Neural progenitor cell (in vitro differentiated cells): ENCODE measurements at regions not wholly inside any gene's neighbourhood (a gene's known extent, or its start where the extent isn't known, plus 50 kb on each side); places are given as distances from the start of the nearest gene placed in this dataset.
"Not testable (repeated sequence)": the region's sequence is repeated elsewhere in the genome, so short reads cannot be mapped to it uniquely, and the experiment has no call there.

Experiments used
- DNase-seq: peaks from one replicate; pipeline ENCODE4 v3.0.0-alpha.2; 2016; ENCODE audit warnings: low spot score
- H2AFZ ChIP-seq: fragments of 200-600 bp; sonication (generic); replicated peaks from 2 replicates; pipeline ENCODE4 v1.6.1; 2016; ENCODE audit warnings: antibody characterized with exemption
- H3F3A ChIP-seq: fragments of 200-600 bp; sonication (generic); 2 replicates; pipeline ENCODE4 v1.6.1; 2016; ENCODE audit warnings: antibody characterized with exemption, low read depth
- H3K27ac ChIP-seq: fragments of 200-600 bp; sonication (generic); 2 replicates; pipeline ENCODE4 v1.5.1; 2016; ENCODE audit warnings: mild to moderate bottlenecking
- H3K27me3 ChIP-seq: fragments of 200-600 bp; sonication (generic); 2 replicates; pipeline ENCODE4 v1.6.1; 2016; ENCODE audit warnings: mild to moderate bottlenecking, moderate library complexity
- H3K36me3 ChIP-seq: fragments of 200-600 bp; sonication (generic); 2 replicates; pipeline ENCODE4 v1.5.1; 2016
- H3K4me1 ChIP-seq: fragments of 200-600 bp; sonication (generic); 2 replicates; pipeline ENCODE4 v1.6.1; 2016; ENCODE audit warnings: mixed run types
- H3K4me2 ChIP-seq: fragments of 200-600 bp; sonication (generic); 2 replicates; pipeline ENCODE4 v1.6.1; 2016
- H3K4me3 ChIP-seq: fragments of 200-600 bp; sonication (generic); 2 replicates; pipeline ENCODE4 v1.5.1; 2016
- H3K79me2 ChIP-seq: fragments of 200-600 bp; sonication (generic); 2 replicates; pipeline ENCODE4 v1.6.1; 2016; ENCODE audit warnings: low read depth
- H3K9ac ChIP-seq: fragments of 200-600 bp; sonication (generic); 2 replicates; pipeline ENCODE4 v1.6.1; 2016
- H3K9me3 ChIP-seq: fragments of 200-600 bp; sonication (generic); 2 replicates; pipeline ENCODE4 v1.5.1; 2016; ENCODE audit warnings: low read depth
- H4K20me1 ChIP-seq: fragments of 200-600 bp; sonication (generic); 2 replicates; pipeline ENCODE4 v1.6.1; 2016; ENCODE audit warnings: low read depth
- H3K27ac Mint-ChIP-seq: 3 replicates; pipeline ENCODE4 v1.8.0; 2021; ENCODE audit warnings: mixed read lengths
- H3K27me3 Mint-ChIP-seq: 2 replicates; pipeline ENCODE4 v1.8.0; 2022; ENCODE audit warnings: low read depth, mild to moderate bottlenecking, inconsistent platforms, moderate library complexity, mixed read lengths; ENCODE audit not compliant: insufficient read depth
- H3K36me3 Mint-ChIP-seq: 3 replicates; pipeline ENCODE4 v1.8.0; 2021; ENCODE audit warnings: mixed read lengths
- H3K4me1 Mint-ChIP-seq: 3 replicates; pipeline ENCODE4 v1.8.0; 2021; ENCODE audit warnings: mixed read lengths
- H3K4me3 Mint-ChIP-seq: 3 replicates; pipeline ENCODE4 v1.8.0; 2021; ENCODE audit warnings: mild to moderate bottlenecking, moderate library complexity, mixed read lengths
- H3K9me3 Mint-ChIP-seq: 3 replicates; pipeline ENCODE4 v1.8.0; 2020; ENCODE audit warnings: mixed read lengths
- CTCF ChIP-seq: fragments of 200-600 bp; sonication (generic); IDR thresholded peaks from 2 replicates; pipeline ENCODE4 v1.5.1; 2017; ENCODE audit warnings: antibody characterized with exemption, mild to moderate bottlenecking
- EZH2 ChIP-seq: fragments of 200-600 bp; sonication (generic); IDR thresholded peaks from 2 replicates; pipeline ENCODE4 v1.6.1; 2017; ENCODE audit warnings: antibody characterized with exemption, mild to moderate bottlenecking, moderate library complexity
- EZH2phosphoT487 ChIP-seq: fragments of 200-600 bp; sonication (generic); IDR thresholded peaks from 2 replicates; pipeline ENCODE4 v1.6.1; 2017; ENCODE audit warnings: antibody characterized with exemption

GRCh38 chr3:67064105-67064504 is 66.0 kb downstream of the KBTBD8 start:
- H3K27ac Mint-ChIP-seq, result no peak overlapping the region
- Histone ChIP-seq H3K79me2 (no peaks in the 10 kb centered on the region), H3K27ac (no peak overlapping the region), H3K4me3 (no peak overlapping the region), H3K9ac (no peak overlapping the region), H3K4me2 (no peak overlapping the region), H3K9me3 (no peaks in the 10 kb centered on the region), H3K4me1 (no peaks in the 10 kb centered on the region), H2AFZ (no peak overlapping the region), H3K27me3 (no peaks in the 10 kb centered on the region), H3K36me3 (no peaks in the 10 kb centered on the region), H3F3A (no peaks in the 10 kb centered on the region), H4K20me1 (no peaks in the 10 kb centered on the region)
- TF ChIP-seq EZH2 (no peak), CTCF (no peak), EZH2phosphoT487 (no peak)
- H3K4me3 Mint-ChIP-seq, result no peak overlapping the region
- H3K4me1 Mint-ChIP-seq, result peaks cover 2% of the 10 kb centered on the region
- no peak for DNase-seq
- no peaks in the 10 kb centered on the region for H3K27me3 Mint-ChIP-seq
- H3K36me3 Mint-ChIP-seq, result no peaks in the 10 kb centered on the region
- H3K9me3 Mint-ChIP-seq, result peaks cover 4% of the 10 kb centered on the region

DNA sequence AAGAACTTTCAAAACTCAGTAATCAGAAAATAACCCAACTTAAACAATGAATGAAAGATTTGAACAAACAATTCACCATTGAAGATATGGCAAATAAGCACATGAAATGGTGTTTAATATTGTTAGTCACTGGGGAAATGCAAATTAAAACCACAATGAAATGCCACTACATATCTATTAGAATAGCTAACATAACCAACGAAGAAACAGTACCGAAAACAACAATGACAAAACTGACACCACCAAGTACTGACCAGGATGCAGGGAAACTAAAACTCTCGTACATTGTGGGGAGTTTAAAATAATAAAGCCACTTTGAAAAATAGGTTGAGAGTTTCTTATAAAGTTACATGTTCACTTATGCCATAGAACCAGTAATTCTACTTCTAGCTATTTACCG is 69.1 kb downstream of the KBTBD8 start:
- DNase-seq, result no peak
- no peak overlapping the region for H2AFZ ChIP-seq
- H3K79me2 ChIP-seq, result no peaks in the 10 kb centered on the region
- Mint-ChIP-seq H3K27me3 (no peaks in the 10 kb centered on the region), H3K27ac (no peak overlapping the region), H3K4me3 (no peak overlapping the region), H3K4me1 (no peaks in the 10 kb centered on the region), H3K36me3 (no peaks in the 10 kb centered on the region), H3K9me3 (no peaks in the 10 kb centered on the region)
- H3K27ac ChIP-seq, result no peak overlapping the region
- no peak overlapping the region for H3K4me2 ChIP-seq
- no peaks in the 10 kb centered on the region for H4K20me1 ChIP-seq
- H3K36me3 ChIP-seq, result no peaks in the 10 kb centered on the region
- no peaks in the 10 kb centered on the region for H3K4me1 ChIP-seq
- TF ChIP-seq EZH2phosphoT487 (no peak), EZH2 (no peak), CTCF (no peak)
- no peaks in the 10 kb centered on the region for H3K9me3 ChIP-seq
- no peak overlapping the region for H3K9ac ChIP-seq
- no peaks in the 10 kb centered on the region for H3K27me3 ChIP-seq
- H3F3A ChIP-seq, result no peaks in the 10 kb centered on the region
- no peak overlapping the region for H3K4me3 ChIP-seq

- not testable (repeated sequence) for H3K27me3 Mint-ChIP-seq, H3K27me3 ChIP-seq, H3K79me2 ChIP-seq, H3K9me3 Mint-ChIP-seq, H3K9ac ChIP-seq, H3K27ac ChIP-seq, H3K4me1 ChIP-seq, DNase-seq, H3K27ac Mint-ChIP-seq, H3K4me3 Mint-ChIP-seq, H3F3A ChIP-seq, H3K4me1 Mint-ChIP-seq, H3K4me3 ChIP-seq, H4K20me1 ChIP-seq, H2AFZ ChIP-seq, H3K9me3 ChIP-seq, H3K36me3 Mint-ChIP-seq, H3K36me3 ChIP-seq, H3K4me2 ChIP-seq
Observed at GRCh38 chr3:67072640-67073039, 74.5 kb downstream of the KBTBD8 start.

DNA sequence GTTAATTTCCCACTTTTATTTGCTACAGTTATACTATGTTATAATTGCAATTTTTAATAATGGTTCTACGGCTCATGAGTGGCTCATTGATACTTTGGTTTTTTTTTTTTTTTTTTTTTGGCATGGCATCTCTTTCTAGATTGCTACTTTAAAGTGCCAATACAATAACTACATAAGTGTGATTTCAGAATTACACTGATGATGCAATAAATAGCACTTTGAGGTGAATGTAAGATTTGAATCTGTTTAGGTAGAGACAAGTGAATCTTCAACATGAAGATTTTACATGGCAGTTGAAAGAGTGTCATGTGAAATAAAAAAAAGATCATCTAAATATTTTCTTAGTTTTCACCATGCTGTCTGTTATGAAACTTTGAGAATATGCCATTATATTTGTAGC is 75.7 kb downstream of the KBTBD8 start:
- no peak overlapping the region for H3K27ac ChIP-seq
- no peaks in the 10 kb centered on the region for H3K4me1 ChIP-seq
- Mint-ChIP-seq H3K27me3 (no peaks in the 10 kb centered on the region), H3K9me3 (no peaks in the 10 kb centered on the region), H3K27ac (no peak overlapping the region), H3K36me3 (no peaks in the 10 kb centered on the region), H3K4me3 (no peak overlapping the region), H3K4me1 (peaks cover 5% of the 10 kb centered on the region)
- no peaks in the 10 kb centered on the region for H3K36me3 ChIP-seq
- H2AFZ ChIP-seq, result no peak overlapping the region
- no peaks in the 10 kb centered on the region for H3F3A ChIP-seq
- H3K9ac ChIP-seq, result no peak overlapping the region
- no peaks in the 10 kb centered on the region for H3K27me3 ChIP-seq
- H3K4me2 ChIP-seq, result no peak overlapping the region
- no peak overlapping the region for H3K4me3 ChIP-seq
- no peaks in the 10 kb centered on the region for H3K9me3 ChIP-seq
- no peaks in the 10 kb centered on the region for H3K79me2 ChIP-seq
- TF ChIP-seq EZH2phosphoT487 (no peak), EZH2 (no peak), CTCF (no peak)
- no peak for DNase-seq
- no peaks in the 10 kb centered on the region for H4K20me1 ChIP-seq
